ENCODE measurements at regions not wholly inside any gene's neighbourhood (a gene's known extent, or its start where the extent isn't known, plus 50 kb on each side); places are given as distances from the start of the nearest gene placed in this dataset.

- TF ChIP-seq POLR2AphosphoS5 (IDR thresholded peaks at IDR 0.05; ENCODE audit: low read depth, low read length): no peak
- no peak for TF ChIP-seq TAF1 (IDR thresholded peaks at IDR 0.05; ENCODE audit: borderline replicate concordance, insufficient read depth, low read length)
- TF ChIP-seq, protein P1, sequence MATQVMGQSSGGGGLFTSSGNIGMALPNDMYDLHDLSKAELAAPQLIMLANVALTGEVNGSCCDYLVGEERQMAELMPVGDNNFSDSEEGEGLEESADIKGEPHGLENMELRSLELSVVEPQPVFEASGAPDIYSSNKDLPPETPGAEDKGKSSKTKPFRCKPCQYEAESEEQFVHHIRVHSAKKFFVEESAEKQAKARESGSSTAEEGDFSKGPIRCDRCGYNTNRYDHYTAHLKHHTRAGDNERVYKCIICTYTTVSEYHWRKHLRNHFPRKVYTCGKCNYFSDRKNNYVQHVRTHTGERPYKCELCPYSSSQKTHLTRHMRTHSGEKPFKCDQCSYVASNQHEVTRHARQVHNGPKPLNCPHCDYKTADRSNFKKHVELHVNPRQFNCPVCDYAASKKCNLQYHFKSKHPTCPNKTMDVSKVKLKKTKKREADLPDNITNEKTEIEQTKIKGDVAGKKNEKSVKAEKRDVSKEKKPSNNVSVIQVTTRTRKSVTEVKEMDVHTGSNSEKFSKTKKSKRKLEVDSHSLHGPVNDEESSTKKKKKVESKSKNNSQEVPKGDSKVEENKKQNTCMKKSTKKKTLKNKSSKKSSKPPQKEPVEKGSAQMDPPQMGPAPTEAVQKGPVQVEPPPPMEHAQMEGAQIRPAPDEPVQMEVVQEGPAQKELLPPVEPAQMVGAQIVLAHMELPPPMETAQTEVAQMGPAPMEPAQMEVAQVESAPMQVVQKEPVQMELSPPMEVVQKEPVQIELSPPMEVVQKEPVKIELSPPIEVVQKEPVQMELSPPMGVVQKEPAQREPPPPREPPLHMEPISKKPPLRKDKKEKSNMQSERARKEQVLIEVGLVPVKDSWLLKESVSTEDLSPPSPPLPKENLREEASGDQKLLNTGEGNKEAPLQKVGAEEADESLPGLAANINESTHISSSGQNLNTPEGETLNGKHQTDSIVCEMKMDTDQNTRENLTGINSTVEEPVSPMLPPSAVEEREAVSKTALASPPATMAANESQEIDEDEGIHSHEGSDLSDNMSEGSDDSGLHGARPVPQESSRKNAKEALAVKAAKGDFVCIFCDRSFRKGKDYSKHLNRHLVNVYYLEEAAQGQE (IDR thresholded peaks at IDR 0.05; ENCODE audit: insufficient read depth in 1 of 2, low read depth in 2 of 2, low read length in 2 of 2): no peak
- no peak for TF ChIP-seq FOXP2 (optimal IDR thresholded peaks at IDR 0.05; ENCODE audit: borderline replicate concordance, extremely low read depth, extremely low read length, insufficient read depth)
- no peak for TF ChIP-seq SIN3A (IDR thresholded peaks at IDR 0.05; ENCODE audit: borderline replicate concordance, insufficient read depth, low read length)
Measured at GRCh38 chr12:75870878-75871277, 160.7 kb downstream of the PHLDA1 start.

GRCh38 chr12:75868501-75868900 is 163.1 kb downstream of the PHLDA1 start:
- TF ChIP-seq TAF1 (IDR thresholded peaks at IDR 0.05; ENCODE audit: borderline replicate concordance, insufficient read depth, low read length): no peak
- no peak for TF ChIP-seq POLR2AphosphoS5 (IDR thresholded peaks at IDR 0.05; ENCODE audit: low read depth, low read length)
- TF ChIP-seq, protein P1 (IDR thresholded peaks at IDR 0.05; ENCODE audit: insufficient read depth in 1 of 2, low read depth in 2 of 2, low read length in 2 of 2): no peak
- no peak for TF ChIP-seq SIN3A (IDR thresholded peaks at IDR 0.05; ENCODE audit: borderline replicate concordance, insufficient read depth, low read length)
- TF ChIP-seq FOXP2 (optimal IDR thresholded peaks at IDR 0.05; ENCODE audit: borderline replicate concordance, extremely low read depth, extremely low read length, insufficient read depth): no peak

- TF ChIP-seq, protein P1 (IDR thresholded peaks at IDR 0.05; ENCODE audit: insufficient read depth in 1 of 2, low read depth in 2 of 2, low read length in 2 of 2): no peak
- TF ChIP-seq TAF1 (IDR thresholded peaks at IDR 0.05; ENCODE audit: borderline replicate concordance, insufficient read depth, low read length) (no peak), FOXP2 (optimal IDR thresholded peaks at IDR 0.05; ENCODE audit: borderline replicate concordance, extremely low read depth, extremely low read length, insufficient read depth) (no peak), POLR2AphosphoS5 (IDR thresholded peaks at IDR 0.05; ENCODE audit: low read depth, low read length) (no peak), SIN3A (IDR thresholded peaks at IDR 0.05; ENCODE audit: borderline replicate concordance, insufficient read depth, low read length) (no peak)
Measured at GRCh38 chr12:75865315-75865714, 166.3 kb downstream of the PHLDA1 start.

GRCh38 chr12:75864161-75864560 is 167.4 kb downstream of the PHLDA1 start:
- TF ChIP-seq TAF1 (IDR thresholded peaks at IDR 0.05; ENCODE audit: borderline replicate concordance, insufficient read depth, low read length) (no peak), SIN3A (IDR thresholded peaks at IDR 0.05; ENCODE audit: borderline replicate concordance, insufficient read depth, low read length) (no peak), POLR2AphosphoS5 (IDR thresholded peaks at IDR 0.05; ENCODE audit: low read depth, low read length) (no peak), FOXP2 (optimal IDR thresholded peaks at IDR 0.05; ENCODE audit: borderline replicate concordance, extremely low read depth, extremely low read length, insufficient read depth) (no peak)
- TF ChIP-seq, protein P1 (IDR thresholded peaks at IDR 0.05; ENCODE audit: insufficient read depth in 1 of 2, low read depth in 2 of 2, low read length in 2 of 2): no peak

DNA sequence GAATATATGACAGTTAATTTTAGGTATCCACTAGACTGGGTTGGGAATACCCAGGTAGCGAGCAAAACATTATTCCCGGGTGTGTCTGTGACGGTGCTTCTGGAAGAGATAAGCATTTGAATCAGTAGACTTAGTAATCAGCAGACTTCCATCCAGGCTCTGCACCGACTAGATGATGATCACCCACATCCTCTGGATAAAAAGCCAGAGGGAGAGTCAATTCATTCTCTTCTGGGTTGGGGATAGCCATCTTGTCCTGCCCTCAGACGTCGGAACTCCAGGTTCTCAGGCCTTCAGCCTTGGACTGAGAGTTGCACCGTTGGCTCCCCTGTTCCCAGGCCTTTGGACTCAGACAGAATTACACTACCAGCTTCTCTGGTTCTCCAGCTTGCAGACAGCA is 168.0 kb downstream of the PHLDA1 start:
- TF ChIP-seq POLR2AphosphoS5 (IDR thresholded peaks at IDR 0.05; ENCODE audit: low read depth, low read length): no peak
- TF ChIP-seq FOXP2 (optimal IDR thresholded peaks at IDR 0.05; ENCODE audit: borderline replicate concordance, extremely low read depth, extremely low read length, insufficient read depth): no peak
- TF ChIP-seq TAF1 (IDR thresholded peaks at IDR 0.05; ENCODE audit: borderline replicate concordance, insufficient read depth, low read length): no peak
- no peak for TF ChIP-seq SIN3A (IDR thresholded peaks at IDR 0.05; ENCODE audit: borderline replicate concordance, insufficient read depth, low read length)
- TF ChIP-seq, protein P1 (IDR thresholded peaks at IDR 0.05; ENCODE audit: insufficient read depth in 1 of 2, low read depth in 2 of 2, low read length in 2 of 2): no peak

Data from PFSK-1 (cell line).